ENCODE measurements at regions not wholly inside any gene's neighbourhood (a gene's known extent, or its start where the extent isn't known, plus 50 kb on each side); places are given as distances from the start of the nearest gene placed in this dataset.

GRCh38 chr5:18712936-18713485, 1078.8 kb downstream of the TAF11L14 start:
- Histone ChIP-seq H3K9me3 (ENCODE audit: control insufficient read depth in 4 of 4, insufficient read depth in 3 of 4, low read length in 3 of 4) (no peaks in the 10 kb centered on the region), H3K4me1 (ENCODE audit: control insufficient read depth in 5 of 5, insufficient read depth in 5 of 5, low read length in 5 of 5) (no peaks in the 10 kb centered on the region), H3K36me3 (ENCODE audit: control insufficient read depth in 4 of 4, insufficient read depth in 4 of 4, low read length in 4 of 4) (no peaks in the 10 kb centered on the region), H3K27ac (ENCODE audit: low read depth in 1 of 2, low read length in 1 of 2) (no peak overlapping the region), H3K27me3 (ENCODE audit: control insufficient read depth in 3 of 3, insufficient read depth in 3 of 3, low read length in 2 of 3) (no peaks in the 10 kb centered on the region), H3K4me3 (no peak overlapping the region), H3K9ac (ENCODE audit: insufficient read depth in 1 of 2, low read length in 2 of 2) (no peak overlapping the region)
- ATAC-seq (ENCODE audit: insufficient read depth, low FRiP score) (no peak), DNase-seq (no peak)
- TF ChIP-seq, protein P1, sequence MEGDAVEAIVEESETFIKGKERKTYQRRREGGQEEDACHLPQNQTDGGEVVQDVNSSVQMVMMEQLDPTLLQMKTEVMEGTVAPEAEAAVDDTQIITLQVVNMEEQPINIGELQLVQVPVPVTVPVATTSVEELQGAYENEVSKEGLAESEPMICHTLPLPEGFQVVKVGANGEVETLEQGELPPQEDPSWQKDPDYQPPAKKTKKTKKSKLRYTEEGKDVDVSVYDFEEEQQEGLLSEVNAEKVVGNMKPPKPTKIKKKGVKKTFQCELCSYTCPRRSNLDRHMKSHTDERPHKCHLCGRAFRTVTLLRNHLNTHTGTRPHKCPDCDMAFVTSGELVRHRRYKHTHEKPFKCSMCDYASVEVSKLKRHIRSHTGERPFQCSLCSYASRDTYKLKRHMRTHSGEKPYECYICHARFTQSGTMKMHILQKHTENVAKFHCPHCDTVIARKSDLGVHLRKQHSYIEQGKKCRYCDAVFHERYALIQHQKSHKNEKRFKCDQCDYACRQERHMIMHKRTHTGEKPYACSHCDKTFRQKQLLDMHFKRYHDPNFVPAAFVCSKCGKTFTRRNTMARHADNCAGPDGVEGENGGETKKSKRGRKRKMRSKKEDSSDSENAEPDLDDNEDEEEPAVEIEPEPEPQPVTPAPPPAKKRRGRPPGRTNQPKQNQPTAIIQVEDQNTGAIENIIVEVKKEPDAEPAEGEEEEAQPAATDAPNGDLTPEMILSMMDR (IDR thresholded peaks at IDR 0.05; ENCODE audit: control extremely low read depth, extremely low read depth): no peak
- 64 to 69% methylated on average over 5 of the region's 5 CpGs for WGBS, 2 donors

- Histone ChIP-seq H3K27me3 (ENCODE audit: control insufficient read depth in 3 of 3, insufficient read depth in 3 of 3, low read length in 2 of 3) (no peaks in the 10 kb centered on the region), H3K36me3 (ENCODE audit: control insufficient read depth in 4 of 4, insufficient read depth in 4 of 4, low read length in 4 of 4) (no peaks in the 10 kb centered on the region), H3K9ac (ENCODE audit: insufficient read depth in 1 of 2, low read length in 2 of 2) (no peak overlapping the region), H3K4me1 (ENCODE audit: control insufficient read depth in 5 of 5, insufficient read depth in 5 of 5, low read length in 5 of 5) (no peaks in the 10 kb centered on the region), H3K9me3 (ENCODE audit: control insufficient read depth in 4 of 4, insufficient read depth in 3 of 4, low read length in 3 of 4) (no peaks in the 10 kb centered on the region), H3K4me3 (no peak overlapping the region), H3K27ac (ENCODE audit: low read depth in 1 of 2, low read length in 1 of 2) (no peak overlapping the region)
- TF ChIP-seq, protein P1 (IDR thresholded peaks at IDR 0.05; ENCODE audit: control extremely low read depth, extremely low read depth): no peak
- ATAC-seq (ENCODE audit: insufficient read depth, low FRiP score) (no peak), DNase-seq (no peak)
- 42 to 63% methylated on average over 1 of the region's 1 CpG for WGBS, 2 donors
Measured at GRCh38 chr5:18720002-18720401, 1085.7 kb downstream of the TAF11L14 start.

GRCh38 chr5:18732556-18733479, 1098.6 kb downstream of the TAF11L14 start:
- 94 to 95% methylated on average over 16 of the region's 16 CpGs for WGBS, 2 donors
- Histone ChIP-seq H3K9ac (ENCODE audit: insufficient read depth in 1 of 2, low read length in 2 of 2) (no peak overlapping the region), H3K4me1 (ENCODE audit: control insufficient read depth in 5 of 5, insufficient read depth in 5 of 5, low read length in 5 of 5) (no peaks in the 10 kb centered on the region), H3K36me3 (ENCODE audit: control insufficient read depth in 4 of 4, insufficient read depth in 4 of 4, low read length in 4 of 4) (no peaks in the 10 kb centered on the region), H3K27ac (ENCODE audit: low read depth in 1 of 2, low read length in 1 of 2) (no peak overlapping the region), H3K27me3 (ENCODE audit: control insufficient read depth in 3 of 3, insufficient read depth in 3 of 3, low read length in 2 of 3) (no peaks in the 10 kb centered on the region), H3K9me3 (ENCODE audit: control insufficient read depth in 4 of 4, insufficient read depth in 3 of 4, low read length in 3 of 4) (no peaks in the 10 kb centered on the region), H3K4me3 (no peak overlapping the region)
- ATAC-seq (ENCODE audit: insufficient read depth, low FRiP score) (no peak), DNase-seq (no peak)
- TF ChIP-seq, protein P1 (IDR thresholded peaks at IDR 0.05; ENCODE audit: control extremely low read depth, extremely low read depth): no peak
